ENCODE measurements at regions not wholly inside any gene's neighbourhood (a gene's known extent, or its start where the extent isn't known, plus 50 kb on each side); places are given as distances from the start of the nearest gene placed in this dataset.

DNA sequence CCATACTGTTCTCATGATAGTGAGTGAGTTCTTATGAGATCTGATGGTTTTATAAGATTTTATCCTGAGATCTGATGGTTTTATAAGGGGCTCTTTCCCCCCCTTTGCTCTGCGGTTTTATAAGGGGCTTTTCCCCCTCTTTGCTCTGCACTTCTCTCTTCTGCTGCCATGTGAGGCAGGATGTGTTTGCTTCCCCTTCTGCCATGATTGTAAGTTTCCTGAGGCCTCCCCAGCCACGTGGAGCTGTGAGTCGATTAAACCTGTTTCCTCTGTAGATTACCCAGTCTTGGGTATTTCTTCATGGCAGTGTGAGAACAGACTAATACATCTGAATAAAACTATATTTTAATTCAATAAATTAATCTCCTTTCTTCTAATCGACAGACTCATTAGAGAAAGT, 64.9 kb upstream of the ZSWIM6 start:
- no peaks in the 10 kb centered on the region for H3K36me3 Mint-ChIP-seq (ENCODE audit: low read depth)
- no peak overlapping the region for H3K4me3 Mint-ChIP-seq
- DNase-seq (no peak), ATAC-seq (no peak)
- CTCF ChIA-PET = interaction anchor here (1.3 kb wide), 1 partner anchor 392 kb away, joined by 3 read pairs; no protein-coding TSS in a partner anchor
- peaks cover 4% of the 10 kb centered on the region for H3K4me1 Mint-ChIP-seq (ENCODE audit: low read depth)
- no peaks in the 10 kb centered on the region for H3K9me3 Mint-ChIP-seq
- H3K27me3 Mint-ChIP-seq = peaks cover 2% of the 10 kb centered on the region
- no peak overlapping the region for H3K27ac Mint-ChIP-seq
- TF ChIP-seq, protein P1, sequence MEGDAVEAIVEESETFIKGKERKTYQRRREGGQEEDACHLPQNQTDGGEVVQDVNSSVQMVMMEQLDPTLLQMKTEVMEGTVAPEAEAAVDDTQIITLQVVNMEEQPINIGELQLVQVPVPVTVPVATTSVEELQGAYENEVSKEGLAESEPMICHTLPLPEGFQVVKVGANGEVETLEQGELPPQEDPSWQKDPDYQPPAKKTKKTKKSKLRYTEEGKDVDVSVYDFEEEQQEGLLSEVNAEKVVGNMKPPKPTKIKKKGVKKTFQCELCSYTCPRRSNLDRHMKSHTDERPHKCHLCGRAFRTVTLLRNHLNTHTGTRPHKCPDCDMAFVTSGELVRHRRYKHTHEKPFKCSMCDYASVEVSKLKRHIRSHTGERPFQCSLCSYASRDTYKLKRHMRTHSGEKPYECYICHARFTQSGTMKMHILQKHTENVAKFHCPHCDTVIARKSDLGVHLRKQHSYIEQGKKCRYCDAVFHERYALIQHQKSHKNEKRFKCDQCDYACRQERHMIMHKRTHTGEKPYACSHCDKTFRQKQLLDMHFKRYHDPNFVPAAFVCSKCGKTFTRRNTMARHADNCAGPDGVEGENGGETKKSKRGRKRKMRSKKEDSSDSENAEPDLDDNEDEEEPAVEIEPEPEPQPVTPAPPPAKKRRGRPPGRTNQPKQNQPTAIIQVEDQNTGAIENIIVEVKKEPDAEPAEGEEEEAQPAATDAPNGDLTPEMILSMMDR (IDR thresholded peaks at IDR 0.05) = no peak
- POLR2A ChIA-PET = interaction anchor here (0.7 kb wide), 1 partner anchor 12 kb away, joined by 3 read pairs; no protein-coding TSS in a partner anchor
- intact Hi-C loops (cut with micrococcal nuclease) = no loop called here

DNA sequence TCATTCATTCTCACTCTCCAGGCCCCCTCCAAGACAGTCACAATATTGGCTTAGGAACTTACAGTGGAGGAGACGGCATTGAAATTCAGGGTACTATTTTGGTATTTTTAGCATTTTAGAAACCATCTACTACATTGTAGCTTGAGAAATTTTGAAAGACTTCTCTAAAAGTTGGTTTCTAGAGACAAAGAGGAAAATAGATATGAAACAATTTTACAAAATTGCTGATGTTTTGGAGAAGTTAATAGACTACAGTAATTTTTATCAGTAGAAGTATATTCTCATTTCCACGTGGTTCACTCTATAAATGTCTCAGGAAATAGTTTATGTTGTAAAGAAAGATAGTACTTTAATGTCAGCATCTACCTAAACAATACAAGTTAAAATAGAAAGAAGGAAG, 63.2 kb upstream of the ZSWIM6 start:
- intact Hi-C loops (cut with micrococcal nuclease) = no loop called here
- no peaks in the 10 kb centered on the region for H3K36me3 Mint-ChIP-seq (ENCODE audit: low read depth)
- TF ChIP-seq, protein P1 (IDR thresholded peaks at IDR 0.05) = no peak
- no peak overlapping the region for H3K27ac Mint-ChIP-seq
- no peak for DNase-seq
- POLR2A ChIA-PET = interaction anchor here (0.7 kb wide), 1 partner anchor 906 kb away, joined by 3 read pairs; no protein-coding TSS in a partner anchor
- H3K27me3 Mint-ChIP-seq = peaks cover 2% of the 10 kb centered on the region
- no peaks in the 10 kb centered on the region for H3K9me3 Mint-ChIP-seq
- no peak for ATAC-seq
- peaks cover 4% of the 10 kb centered on the region for H3K4me1 Mint-ChIP-seq (ENCODE audit: low read depth)
- H3K4me3 Mint-ChIP-seq = no peak overlapping the region
- CTCF ChIA-PET = no interaction called here

DNA sequence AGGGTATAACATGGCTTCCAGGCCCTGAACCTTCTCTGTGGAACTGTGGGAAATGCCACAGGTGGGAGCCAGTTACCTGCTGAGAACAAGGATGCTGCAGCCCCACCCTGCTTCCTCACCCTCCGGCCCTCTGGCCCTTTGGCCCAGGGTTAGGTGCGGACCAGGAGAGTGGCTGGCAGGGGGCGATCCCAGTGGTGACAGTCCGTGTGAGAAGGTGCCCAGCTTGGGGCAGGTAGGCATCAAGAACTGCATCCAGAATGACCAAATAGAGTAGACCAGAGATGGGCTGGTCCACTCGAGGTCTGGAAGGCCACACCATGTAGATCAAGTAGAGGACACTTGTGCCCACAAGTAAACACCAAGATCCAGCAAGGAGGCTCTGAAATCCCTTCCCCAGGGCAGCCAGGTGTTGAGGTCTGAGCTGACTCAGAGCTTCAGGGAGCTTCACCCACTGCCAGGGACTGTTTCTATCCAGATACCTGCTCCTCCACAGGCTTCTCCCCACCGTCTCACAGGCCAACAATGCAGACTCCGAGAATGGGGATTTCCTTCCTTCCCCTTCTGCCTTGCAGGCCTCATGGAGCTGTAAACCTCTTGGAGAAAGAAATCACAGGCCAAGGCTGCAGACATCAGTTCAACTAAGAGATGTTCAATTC, 61.4 kb upstream of the ZSWIM6 start:
- CTCF ChIA-PET = no interaction called here
- ATAC-seq (no peak), DNase-seq (no peak)
- Mint-ChIP-seq H3K4me3 (no peak overlapping the region), H3K4me1 (ENCODE audit: low read depth) (peaks cover 7% of the 10 kb centered on the region), H3K27me3 (peaks cover 2% of the 10 kb centered on the region), H3K9me3 (no peaks in the 10 kb centered on the region), H3K27ac (no peak overlapping the region), H3K36me3 (ENCODE audit: low read depth) (no peaks in the 10 kb centered on the region)
- intact Hi-C loops (cut with micrococcal nuclease) = loop anchor here (10.0 kb wide), 1 partner anchor 216 kb away; no protein-coding TSS in a partner anchor
- TF ChIP-seq, protein P1 (IDR thresholded peaks at IDR 0.05) = no peak
- POLR2A ChIA-PET = no interaction called here

DNA sequence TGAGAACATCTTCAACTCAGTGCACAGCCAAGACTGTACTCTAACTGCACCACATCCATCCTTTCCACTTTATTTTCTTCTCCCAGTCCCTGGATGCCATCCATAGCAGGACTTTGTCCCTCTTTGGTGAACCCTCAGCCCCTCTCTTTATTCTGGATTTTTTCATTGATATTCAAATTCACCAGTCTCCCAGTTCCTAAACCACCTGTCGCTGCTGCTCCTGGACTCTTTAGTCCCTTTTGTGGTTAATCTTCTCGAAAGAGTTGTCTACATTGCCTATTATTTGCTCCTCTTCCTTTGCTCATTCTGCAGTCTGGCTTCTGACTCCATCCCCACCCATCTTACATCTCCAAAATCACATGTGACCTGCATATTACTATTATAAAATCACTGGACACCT, 59.4 kb upstream of the ZSWIM6 start:
- DNase-seq = no peak
- TF ChIP-seq, protein P1 (IDR thresholded peaks at IDR 0.05) = no peak
- intact Hi-C loops (cut with micrococcal nuclease) = loop anchor here (10.0 kb wide), 1 partner anchor 218 kb away; no protein-coding TSS in a partner anchor
- Mint-ChIP-seq H3K9me3 (no peaks in the 10 kb centered on the region), H3K27me3 (no peaks in the 10 kb centered on the region), H3K4me3 (no peak overlapping the region), H3K27ac (no peak overlapping the region), H3K4me1 (ENCODE audit: low read depth) (peaks cover 23% of the 10 kb centered on the region), H3K36me3 (ENCODE audit: low read depth) (no peaks in the 10 kb centered on the region)
- ChIA-PET POLR2A (interaction anchor here (0.5 kb wide), 1 partner anchor 148 kb away, joined by 3 read pairs; no protein-coding TSS in a partner anchor), CTCF (no interaction called here)
- no peak for ATAC-seq

DNA sequence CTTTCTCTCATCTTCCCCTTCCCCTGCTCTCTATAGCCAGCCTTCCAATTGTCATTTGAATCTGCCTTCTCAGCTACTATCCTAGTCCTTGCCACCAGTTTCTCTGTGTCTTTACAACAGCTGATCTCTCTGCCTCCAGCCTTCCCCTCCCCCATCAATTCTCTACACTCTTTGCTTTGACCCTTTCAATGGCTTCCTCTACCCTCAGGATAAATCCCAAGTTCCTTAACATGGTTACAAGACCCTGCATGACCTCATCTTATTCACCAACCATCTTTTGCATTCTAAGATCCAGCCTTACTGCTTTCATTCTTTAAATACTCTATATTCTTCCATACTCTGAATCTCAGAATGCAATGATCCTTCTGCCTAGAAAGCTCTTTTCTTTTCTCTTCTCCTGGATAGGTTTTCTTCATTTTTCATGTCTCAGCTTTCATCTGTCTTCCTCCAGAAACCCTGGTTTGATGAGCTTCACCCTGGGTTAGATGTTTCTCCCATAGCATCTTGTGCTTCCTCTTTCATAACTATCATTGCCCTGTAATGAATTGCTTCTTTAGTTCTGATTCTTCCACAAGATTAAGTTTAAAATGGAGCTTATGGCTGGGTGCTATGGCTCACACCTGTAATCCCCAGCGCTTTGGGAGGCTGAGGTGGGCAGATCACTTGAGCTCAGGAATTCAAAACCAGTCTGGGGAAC, 58.6 kb upstream of the ZSWIM6 start:
- ChIA-PET POLR2A (interaction anchor here (0.5 kb wide), 1 partner anchor 147 kb away, joined by 3 read pairs; no protein-coding TSS in a partner anchor), CTCF (interaction anchor here (1.0 kb wide), 1 partner anchor 385 kb away, joined by 3 read pairs; no protein-coding TSS in a partner anchor)
- Mint-ChIP-seq H3K4me1 (ENCODE audit: low read depth) (peaks cover 23% of the 10 kb centered on the region), H3K9me3 (no peaks in the 10 kb centered on the region), H3K27me3 (no peaks in the 10 kb centered on the region), H3K36me3 (ENCODE audit: low read depth) (no peaks in the 10 kb centered on the region), H3K27ac (no peak overlapping the region), H3K4me3 (no peak overlapping the region)
- TF ChIP-seq, protein P1 (IDR thresholded peaks at IDR 0.05) = no peak
- intact Hi-C loops (cut with micrococcal nuclease) = loop anchor here (10.0 kb wide), 1 partner anchor 219 kb away; no protein-coding TSS in a partner anchor
- no peak for DNase-seq
- no peak for ATAC-seq
